ENCODE measurements at regions not wholly inside any gene's neighbourhood (a gene's known extent, or its start where the extent isn't known, plus 50 kb on each side); places are given as distances from the start of the nearest gene placed in this dataset.

DNA sequence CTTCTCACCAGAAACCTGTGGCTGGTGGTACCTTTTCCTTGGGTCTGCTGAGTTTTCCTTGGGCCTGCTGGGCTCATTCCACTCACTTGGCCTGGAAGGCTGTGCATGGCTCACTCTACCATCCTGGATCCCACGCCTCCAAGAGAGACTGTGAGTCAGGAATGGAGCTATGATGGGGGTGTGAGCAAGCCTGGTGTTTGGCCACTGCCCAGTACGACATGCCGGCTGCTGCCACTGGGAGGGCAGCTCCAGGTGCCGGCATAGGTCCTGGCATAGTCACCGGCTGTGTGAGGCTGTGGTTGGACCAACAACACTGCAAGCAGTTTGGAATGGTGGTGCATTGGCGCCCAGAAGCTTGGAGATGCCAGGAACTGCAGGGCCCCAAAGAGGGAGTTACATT lies 721.7 kb downstream of the PCDH18 start:
- Mint-ChIP-seq H3K27ac (no peak overlapping the region), H3K9me3 (peaks cover 0 to 6% (median 5%) of the 10 kb centered on the region in 7 donors), H3K36me3 (no peaks in the 10 kb centered on the region), H3K27me3 (no peaks in the 10 kb centered on the region), H3K4me3 (no peak overlapping the region), H3K4me1 (no peaks in the 10 kb centered on the region)
- Histone ChIP-seq H3K9me3 (ENCODE audit: control insufficient read depth in 2 of 2, low read length in 2 of 2) (peaks cover 2 to 9% of the 10 kb centered on the region in 2 experiments), H3K36me3 (ENCODE audit: control insufficient read depth, insufficient read depth, low read length) (no peaks in the 10 kb centered on the region), H3K4me1 (ENCODE audit: control insufficient read depth, insufficient read depth, low read length, poor library complexity, severe bottlenecking) (no peaks in the 10 kb centered on the region), H3K27me3 (ENCODE audit: control insufficient read depth, insufficient read depth, low read length) (no peaks in the 10 kb centered on the region), H3K27ac (ENCODE audit: insufficient read depth, low read length, poor library complexity, severe bottlenecking) (no peak overlapping the region), H3K4me3 (ENCODE audit: low read depth, low read length) (no peak overlapping the region)
- no peak for ATAC-seq (ENCODE audit: low read depth in 2 of 2)
- no peak for DNase-seq

DNA sequence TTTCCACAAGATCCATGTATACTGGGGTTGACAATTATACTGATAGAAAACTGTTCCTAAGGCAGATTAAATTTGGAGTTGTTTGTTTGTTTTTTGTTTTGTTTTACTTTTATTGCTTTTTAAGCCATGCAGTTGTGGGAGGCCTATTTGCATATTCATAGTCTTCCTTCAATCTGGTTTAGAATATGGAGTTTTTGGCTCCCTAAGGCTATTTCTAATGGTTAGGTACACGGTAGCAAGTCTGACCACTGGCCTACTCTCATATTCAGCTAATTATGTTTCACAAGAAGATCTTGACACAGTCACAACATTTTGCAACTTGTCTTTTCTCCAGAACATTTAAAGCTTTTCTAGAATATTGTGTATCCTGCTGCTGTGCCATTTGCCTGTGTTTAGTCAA lies 725.5 kb downstream of the PCDH18 start:
- Histone ChIP-seq H3K36me3 (ENCODE audit: control insufficient read depth, insufficient read depth, low read length) (no peaks in the 10 kb centered on the region), H3K4me3 (ENCODE audit: low read depth, low read length) (no peak overlapping the region), H3K9me3 (ENCODE audit: control insufficient read depth in 2 of 2, low read length in 2 of 2) (peaks cover 5 to 9% of the 10 kb centered on the region in 2 experiments), H3K27me3 (ENCODE audit: control insufficient read depth, insufficient read depth, low read length) (no peaks in the 10 kb centered on the region), H3K27ac (ENCODE audit: insufficient read depth, low read length, poor library complexity, severe bottlenecking) (no peak overlapping the region), H3K4me1 (ENCODE audit: control insufficient read depth, insufficient read depth, low read length, poor library complexity, severe bottlenecking) (no peaks in the 10 kb centered on the region)
- no peak for DNase-seq
- H3K27me3 Mint-ChIP-seq = no peaks in the 10 kb centered on the region
- no peaks in the 10 kb centered on the region for H3K4me1 Mint-ChIP-seq
- no peak overlapping the region for H3K27ac Mint-ChIP-seq
- H3K36me3 Mint-ChIP-seq = no peaks in the 10 kb centered on the region
- no peak for ATAC-seq (ENCODE audit: low read depth in 2 of 2)
- H3K4me3 Mint-ChIP-seq = no peak overlapping the region
- peaks cover 0 to 20% (median 8%) of the 10 kb centered on the region in 7 donors for H3K9me3 Mint-ChIP-seq

DNA sequence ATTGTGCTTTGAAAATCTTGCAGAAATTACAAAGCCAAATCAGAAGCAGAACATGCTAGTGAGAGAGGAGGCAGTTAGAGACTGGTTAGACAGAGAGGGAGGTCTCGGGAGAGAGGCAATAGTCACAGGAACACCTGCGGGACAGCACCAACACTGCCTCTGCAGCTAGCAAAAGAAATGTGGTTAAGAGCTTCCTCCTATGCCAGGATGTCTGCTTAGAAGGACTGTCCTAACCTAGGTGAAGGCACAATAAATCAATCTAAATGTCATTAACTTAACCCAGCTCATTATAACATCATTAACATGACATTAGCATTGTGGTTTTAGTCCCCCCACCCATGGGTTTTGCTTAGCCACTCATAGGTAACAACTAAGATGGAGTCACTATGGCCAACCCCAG lies 726.7 kb downstream of the PCDH18 start:
- no peak overlapping the region for H3K4me3 ChIP-seq (ENCODE audit: low read depth, low read length)
- no peaks in the 10 kb centered on the region for H3K27me3 ChIP-seq (ENCODE audit: control insufficient read depth, insufficient read depth, low read length)
- peaks cover 4 to 5% of the 10 kb centered on the region in 2 experiments for H3K9me3 ChIP-seq (ENCODE audit: control insufficient read depth in 2 of 2, low read length in 2 of 2)
- Mint-ChIP-seq H3K4me3 (no peak overlapping the region), H3K4me1 (no peaks in the 10 kb centered on the region), H3K27me3 (no peaks in the 10 kb centered on the region), H3K9me3 (peaks cover 0 to 20% (median 7%) of the 10 kb centered on the region in 7 donors), H3K27ac (no peak overlapping the region), H3K36me3 (no peaks in the 10 kb centered on the region)
- DNase-seq (no peak), ATAC-seq (ENCODE audit: low read depth in 2 of 2) (no peak)
- no peaks in the 10 kb centered on the region for H3K4me1 ChIP-seq (ENCODE audit: control insufficient read depth, insufficient read depth, low read length, poor library complexity, severe bottlenecking)
- no peak overlapping the region for H3K27ac ChIP-seq (ENCODE audit: insufficient read depth, low read length, poor library complexity, severe bottlenecking)
- H3K36me3 ChIP-seq (ENCODE audit: control insufficient read depth, insufficient read depth, low read length) = no peaks in the 10 kb centered on the region

DNA sequence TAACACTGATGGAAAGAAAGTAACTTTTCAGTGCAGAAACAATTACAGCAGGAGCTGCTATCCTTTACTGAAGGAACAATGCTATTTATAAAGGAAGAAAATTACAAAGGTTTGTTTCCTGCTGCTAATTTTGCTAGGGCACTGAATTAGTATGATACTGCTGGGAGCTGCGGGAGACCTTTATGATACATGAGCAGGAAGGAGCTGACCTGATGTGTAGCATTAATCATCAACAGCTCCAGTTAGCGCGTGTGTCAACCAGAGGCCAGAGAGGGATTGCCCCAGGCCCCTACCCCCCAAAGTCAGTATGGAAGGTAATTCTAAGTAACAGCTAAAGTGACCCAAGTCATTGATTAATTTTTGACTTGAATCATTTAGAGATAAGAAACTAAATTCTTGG lies 728.9 kb downstream of the PCDH18 start:
- Mint-ChIP-seq H3K27ac (no peak overlapping the region), H3K4me1 (no peaks in the 10 kb centered on the region), H3K9me3 (peaks cover 0 to 20% (median 6%) of the 10 kb centered on the region in 7 donors), H3K4me3 (no peak overlapping the region), H3K27me3 (no peaks in the 10 kb centered on the region), H3K36me3 (no peaks in the 10 kb centered on the region)
- Histone ChIP-seq H3K27me3 (ENCODE audit: control insufficient read depth, insufficient read depth, low read length) (no peaks in the 10 kb centered on the region), H3K4me1 (ENCODE audit: control insufficient read depth, insufficient read depth, low read length, poor library complexity, severe bottlenecking) (no peaks in the 10 kb centered on the region), H3K4me3 (ENCODE audit: low read depth, low read length) (no peak overlapping the region), H3K27ac (ENCODE audit: insufficient read depth, low read length, poor library complexity, severe bottlenecking) (no peak overlapping the region), H3K36me3 (ENCODE audit: control insufficient read depth, insufficient read depth, low read length) (no peaks in the 10 kb centered on the region), H3K9me3 (ENCODE audit: control insufficient read depth in 2 of 2, low read length in 2 of 2) (peaks cover 0 to 3% of the 10 kb centered on the region in 2 experiments)
- DNase-seq (no peak), ATAC-seq (ENCODE audit: low read depth in 2 of 2) (no peak)

DNA sequence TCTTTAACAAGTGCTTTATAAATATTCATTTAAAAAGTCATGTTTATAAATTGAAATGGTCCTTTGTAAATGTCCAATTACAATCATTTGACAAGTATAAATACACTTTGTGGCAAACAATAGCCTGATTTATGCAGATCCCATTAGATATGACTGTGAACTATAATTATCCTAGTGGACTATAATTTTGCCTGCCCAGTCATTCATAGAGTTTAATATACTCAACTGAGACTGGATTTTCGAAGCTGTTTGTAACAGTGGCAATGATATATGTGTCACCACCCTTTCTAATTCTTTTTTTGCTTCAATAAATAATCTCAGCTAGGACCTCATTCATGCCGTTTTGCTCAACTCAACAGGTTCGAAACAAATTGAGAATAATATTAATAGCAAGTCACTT lies 732.0 kb downstream of the PCDH18 start:
- Mint-ChIP-seq H3K27me3 (no peaks in the 10 kb centered on the region), H3K4me3 (no peak overlapping the region), H3K4me1 (no peaks in the 10 kb centered on the region), H3K27ac (no peak overlapping the region), H3K36me3 (no peaks in the 10 kb centered on the region), H3K9me3 (peaks cover 2 to 15% (median 7%) of the 10 kb centered on the region in 7 donors)
- Histone ChIP-seq H3K4me3 (ENCODE audit: low read depth, low read length) (no peak overlapping the region), H3K4me1 (ENCODE audit: control insufficient read depth, insufficient read depth, low read length, poor library complexity, severe bottlenecking) (no peaks in the 10 kb centered on the region), H3K27ac (ENCODE audit: insufficient read depth, low read length, poor library complexity, severe bottlenecking) (no peak overlapping the region), H3K27me3 (ENCODE audit: control insufficient read depth, insufficient read depth, low read length) (no peaks in the 10 kb centered on the region), H3K9me3 (ENCODE audit: control insufficient read depth in 2 of 2, low read length in 2 of 2) (peaks cover 0 to 3% of the 10 kb centered on the region in 2 experiments), H3K36me3 (ENCODE audit: control insufficient read depth, insufficient read depth, low read length) (no peaks in the 10 kb centered on the region)
- ATAC-seq (ENCODE audit: low read depth in 2 of 2) (no peak), DNase-seq (no peak)

DNA sequence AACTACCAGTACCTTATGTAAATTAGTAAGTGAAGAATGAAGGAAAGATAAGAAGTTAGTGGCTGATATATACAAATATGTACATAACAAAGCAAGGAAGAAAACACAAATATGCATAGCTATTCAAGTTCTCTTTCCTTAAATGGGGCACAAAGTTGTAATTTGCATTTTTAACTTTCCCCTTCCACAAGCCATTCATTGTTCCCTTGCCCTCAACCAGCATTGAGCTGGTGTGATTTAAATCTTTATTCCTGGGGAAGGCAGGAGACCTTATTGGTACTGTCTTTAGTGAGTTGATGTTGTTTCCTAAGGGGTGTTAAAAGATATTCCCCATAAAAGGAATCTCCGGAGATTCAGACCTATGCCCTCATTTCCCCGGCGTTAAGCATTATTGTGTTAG lies 735.3 kb downstream of the PCDH18 start:
- Histone ChIP-seq H3K9me3 (ENCODE audit: control insufficient read depth in 2 of 2, low read length in 2 of 2) (no peaks in the 10 kb centered on the region), H3K36me3 (ENCODE audit: control insufficient read depth, insufficient read depth, low read length) (no peaks in the 10 kb centered on the region), H3K4me3 (ENCODE audit: low read depth, low read length) (no peak overlapping the region), H3K27me3 (ENCODE audit: control insufficient read depth, insufficient read depth, low read length) (no peaks in the 10 kb centered on the region), H3K4me1 (ENCODE audit: control insufficient read depth, insufficient read depth, low read length, poor library complexity, severe bottlenecking) (no peaks in the 10 kb centered on the region), H3K27ac (ENCODE audit: insufficient read depth, low read length, poor library complexity, severe bottlenecking) (no peak overlapping the region)
- H3K27ac Mint-ChIP-seq = no peak overlapping the region
- DNase-seq = no peak
- ATAC-seq (ENCODE audit: low read depth in 2 of 2) = no peak
- H3K4me3 Mint-ChIP-seq = no peak overlapping the region
- H3K4me1 Mint-ChIP-seq = no peaks in the 10 kb centered on the region
- peaks cover 0 to 7% (median 3%) of the 10 kb centered on the region in 7 donors for H3K9me3 Mint-ChIP-seq
- no peaks in the 10 kb centered on the region for H3K27me3 Mint-ChIP-seq
- no peaks in the 10 kb centered on the region for H3K36me3 Mint-ChIP-seq

DNA sequence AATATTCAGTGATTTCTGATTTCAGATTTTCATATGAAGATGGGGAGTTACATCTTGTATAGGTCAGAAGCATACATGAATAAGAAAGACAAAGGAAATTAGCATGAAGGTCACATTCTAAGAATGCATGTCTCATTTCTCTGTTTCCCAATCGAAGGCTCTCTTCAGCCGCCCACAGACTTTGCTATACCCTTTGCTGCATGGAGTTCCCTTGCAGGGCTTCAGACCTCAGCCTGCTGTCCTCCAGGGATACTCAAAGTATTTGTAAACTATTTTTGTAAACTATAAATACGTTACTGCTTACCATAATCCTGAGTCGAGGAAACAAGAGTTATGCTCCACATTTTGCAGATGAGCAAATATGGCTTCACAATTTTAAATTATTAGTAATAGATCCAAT lies 738.4 kb downstream of the PCDH18 start:
- Histone ChIP-seq H3K9me3 (ENCODE audit: control insufficient read depth in 2 of 2, low read length in 2 of 2) (no peaks in the 10 kb centered on the region), H3K4me3 (ENCODE audit: low read depth, low read length) (no peak overlapping the region), H3K27ac (ENCODE audit: insufficient read depth, low read length, poor library complexity, severe bottlenecking) (no peak overlapping the region), H3K36me3 (ENCODE audit: control insufficient read depth, insufficient read depth, low read length) (no peaks in the 10 kb centered on the region), H3K27me3 (ENCODE audit: control insufficient read depth, insufficient read depth, low read length) (no peaks in the 10 kb centered on the region), H3K4me1 (ENCODE audit: control insufficient read depth, insufficient read depth, low read length, poor library complexity, severe bottlenecking) (no peaks in the 10 kb centered on the region)
- no peaks in the 10 kb centered on the region for H3K4me1 Mint-ChIP-seq
- no peaks in the 10 kb centered on the region for H3K36me3 Mint-ChIP-seq
- H3K9me3 Mint-ChIP-seq = peaks cover 0 to 8% (median 4%) of the 10 kb centered on the region in 7 donors
- H3K4me3 Mint-ChIP-seq = no peak overlapping the region
- no peak overlapping the region for H3K27ac Mint-ChIP-seq
- no peak for DNase-seq
- no peaks in the 10 kb centered on the region for H3K27me3 Mint-ChIP-seq
- ATAC-seq (ENCODE audit: low read depth in 2 of 2) = no peak

DNA sequence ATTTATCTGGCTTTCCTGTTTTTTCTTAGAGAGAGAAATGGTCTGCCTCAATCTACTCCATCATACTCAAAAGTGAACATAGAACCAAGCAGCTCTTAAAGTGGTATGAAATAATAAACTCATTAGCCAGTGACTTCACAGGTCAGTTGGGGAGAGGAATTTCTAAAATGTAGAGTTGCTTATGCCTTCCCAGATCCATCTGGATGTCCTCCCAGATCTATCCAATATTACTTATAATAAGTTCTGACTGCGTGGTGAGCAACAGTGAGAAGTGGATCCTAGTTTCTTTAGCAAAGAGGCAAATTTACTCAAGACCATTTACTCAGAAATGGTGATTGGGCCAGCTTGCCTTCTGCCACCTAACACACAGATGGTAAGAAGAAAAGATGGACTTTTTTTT lies 748.0 kb downstream of the PCDH18 start:
- no peaks in the 10 kb centered on the region for H3K4me1 ChIP-seq (ENCODE audit: control insufficient read depth, insufficient read depth, low read length, poor library complexity, severe bottlenecking)
- ATAC-seq (ENCODE audit: low read depth in 2 of 2) (no peak), DNase-seq (no peak)
- no peaks in the 10 kb centered on the region for H3K36me3 Mint-ChIP-seq
- no peaks in the 10 kb centered on the region for H3K36me3 ChIP-seq (ENCODE audit: control insufficient read depth, insufficient read depth, low read length)
- no peaks in the 10 kb centered on the region for H3K27me3 Mint-ChIP-seq
- H3K27me3 ChIP-seq (ENCODE audit: control insufficient read depth, insufficient read depth, low read length) = no peaks in the 10 kb centered on the region
- H3K27ac Mint-ChIP-seq = no peak overlapping the region
- H3K4me1 Mint-ChIP-seq = no peaks in the 10 kb centered on the region
- H3K9me3 Mint-ChIP-seq = peaks cover 2 to 12% (median 6%) of the 10 kb centered on the region in 7 donors
- no peak overlapping the region for H3K4me3 Mint-ChIP-seq
- H3K4me3 ChIP-seq (ENCODE audit: low read depth, low read length) = no peak overlapping the region
- H3K9me3 ChIP-seq (ENCODE audit: control insufficient read depth in 2 of 2, low read length in 2 of 2) = peaks cover 0 to 5% of the 10 kb centered on the region in 2 experiments
- H3K27ac ChIP-seq (ENCODE audit: insufficient read depth, low read length, poor library complexity, severe bottlenecking) = no peak overlapping the region

Data from CD4-positive, CD25-positive, alpha-beta regulatory T cell (primary cell).